Calu3 (cell line): ENCODE measurements at regions not wholly inside any gene's neighbourhood (a gene's known extent, or its start where the extent isn't known, plus 50 kb on each side); places are given as distances from the start of the nearest gene placed in this dataset.

Experiments used
- BruUV-seq: library from RNA; stranded (reverse); fragments of 400-500 nt; replicated peaks from 2 replicates; lab custom pipeline; 2021; lab: Mats Ljungman, UMichigan
- CTCF ChIA-PET: fragments of 300-600 bp; sonication (Branson Sonifier 250); formaldehyde crosslinking; loops from one replicate; lab custom pipeline; 2022; ENCODE audit warnings: antibody characterized with exemption; lab: Charles Lee
- DNase-seq: peaks from one replicate; pipeline ENCODE4 v3.0.0; 2022
- H3K27ac Mint-ChIP-seq: one replicate; pipeline ENCODE4 v1.8.0; 2022; ENCODE audit warnings: mixed read lengths; ENCODE audit not compliant: unreplicated experiment
- H3K27me3 Mint-ChIP-seq: one replicate; pipeline ENCODE4 v1.8.0; 2022; ENCODE audit warnings: mixed read lengths; ENCODE audit not compliant: unreplicated experiment
- H3K36me3 Mint-ChIP-seq: one replicate; pipeline ENCODE4 v1.8.0; 2022; ENCODE audit warnings: mild to moderate bottlenecking, moderate library complexity, mixed read lengths; ENCODE audit not compliant: insufficient read depth, unreplicated experiment
- H3K4me1 Mint-ChIP-seq: one replicate; pipeline ENCODE4 v1.8.0; 2022; ENCODE audit warnings: mild to moderate bottlenecking, low read depth, mixed read lengths; ENCODE audit not compliant: unreplicated experiment
- H3K4me3 Mint-ChIP-seq: one replicate; pipeline ENCODE4 v1.8.0; 2022; ENCODE audit warnings: mild to moderate bottlenecking, low read depth, moderate library complexity, mixed read lengths; ENCODE audit not compliant: unreplicated experiment
- H3K9me3 Mint-ChIP-seq: one replicate; pipeline ENCODE4 v1.8.0; 2022; ENCODE audit warnings: low read depth, mixed read lengths; ENCODE audit not compliant: unreplicated experiment
- intact Hi-C: fragments of 100-400 bp; cut with micrococcal nuclease; formaldehyde crosslinking; loops from one replicate; pipeline ENCODE4 v1.10.0; 2022; ENCODE audit not compliant: unreplicated experiment
- TF ChIP-seq, protein P1 (sequence below): fragments of 200-600 bp; IDR thresholded peaks from one replicate; pipeline ENCODE4 v1.8.0; 2022; ENCODE audit warnings: antibody characterized with exemption; ENCODE audit not compliant: unreplicated experiment

DNA sequence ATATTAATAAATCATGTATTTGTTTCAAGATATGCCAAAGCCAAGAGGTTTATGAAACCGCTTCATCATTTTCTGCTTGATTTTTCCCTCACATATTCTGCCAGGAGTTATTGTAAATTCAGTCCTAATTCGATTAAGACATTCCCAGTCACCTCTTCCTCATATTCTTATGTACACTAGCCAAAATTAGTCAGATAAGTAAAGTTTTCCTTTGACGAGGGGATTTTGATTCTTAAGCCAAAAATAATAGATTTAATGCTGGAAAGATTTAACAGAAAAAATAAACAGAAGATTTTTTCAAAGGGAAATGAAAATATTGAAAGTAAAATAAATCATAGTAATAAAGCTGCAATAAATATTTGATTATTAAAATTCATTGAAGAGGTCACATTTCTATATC is 51.0 kb upstream of the VEGFC start:
- TF ChIP-seq, protein P1, sequence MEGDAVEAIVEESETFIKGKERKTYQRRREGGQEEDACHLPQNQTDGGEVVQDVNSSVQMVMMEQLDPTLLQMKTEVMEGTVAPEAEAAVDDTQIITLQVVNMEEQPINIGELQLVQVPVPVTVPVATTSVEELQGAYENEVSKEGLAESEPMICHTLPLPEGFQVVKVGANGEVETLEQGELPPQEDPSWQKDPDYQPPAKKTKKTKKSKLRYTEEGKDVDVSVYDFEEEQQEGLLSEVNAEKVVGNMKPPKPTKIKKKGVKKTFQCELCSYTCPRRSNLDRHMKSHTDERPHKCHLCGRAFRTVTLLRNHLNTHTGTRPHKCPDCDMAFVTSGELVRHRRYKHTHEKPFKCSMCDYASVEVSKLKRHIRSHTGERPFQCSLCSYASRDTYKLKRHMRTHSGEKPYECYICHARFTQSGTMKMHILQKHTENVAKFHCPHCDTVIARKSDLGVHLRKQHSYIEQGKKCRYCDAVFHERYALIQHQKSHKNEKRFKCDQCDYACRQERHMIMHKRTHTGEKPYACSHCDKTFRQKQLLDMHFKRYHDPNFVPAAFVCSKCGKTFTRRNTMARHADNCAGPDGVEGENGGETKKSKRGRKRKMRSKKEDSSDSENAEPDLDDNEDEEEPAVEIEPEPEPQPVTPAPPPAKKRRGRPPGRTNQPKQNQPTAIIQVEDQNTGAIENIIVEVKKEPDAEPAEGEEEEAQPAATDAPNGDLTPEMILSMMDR, result no peak
- intact Hi-C loops, result no loop called here
- no peak overlapping the region for H3K4me3 Mint-ChIP-seq
- H3K27ac Mint-ChIP-seq, result no peak overlapping the region
- H3K36me3 Mint-ChIP-seq, result no peaks in the 10 kb centered on the region
- CTCF ChIA-PET, result no interaction called here
- BruUV-seq, result no TSS peak
- no peak for DNase-seq
- peaks cover 16% of the 10 kb centered on the region for H3K4me1 Mint-ChIP-seq
- H3K27me3 Mint-ChIP-seq, result no peaks in the 10 kb centered on the region
- no peaks in the 10 kb centered on the region for H3K9me3 Mint-ChIP-seq

DNA sequence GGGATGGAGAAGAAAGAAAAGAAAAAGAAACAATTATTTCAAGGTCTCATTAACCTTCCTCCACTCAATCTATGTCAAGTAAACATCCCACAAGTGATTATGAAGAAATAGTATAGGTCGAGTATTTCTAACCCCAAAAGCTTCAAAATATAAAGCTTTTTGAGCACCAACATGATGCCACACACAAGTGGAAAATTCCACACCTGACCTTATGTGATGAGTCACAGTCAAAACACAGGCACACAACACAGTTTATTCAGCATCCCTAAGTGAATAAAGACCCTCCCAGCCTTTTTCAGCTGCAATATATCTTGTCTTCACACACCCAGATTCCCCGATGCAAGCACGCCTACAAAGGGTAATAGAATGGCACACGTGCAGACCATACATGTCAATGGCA is 51.7 kb upstream of the VEGFC start:
- no peak overlapping the region for H3K4me3 Mint-ChIP-seq
- CTCF ChIA-PET, result interaction anchor here (0.6 kb wide), 1 partner anchor 465 kb away, joined by 3 read pairs; no protein-coding TSS in a partner anchor
- no peaks in the 10 kb centered on the region for H3K9me3 Mint-ChIP-seq
- no peaks in the 10 kb centered on the region for H3K27me3 Mint-ChIP-seq
- H3K4me1 Mint-ChIP-seq, result peaks cover 14% of the 10 kb centered on the region
- no peak for DNase-seq
- TF ChIP-seq, protein P1, result no peak
- BruUV-seq, result no TSS peak
- no peaks in the 10 kb centered on the region for H3K36me3 Mint-ChIP-seq
- intact Hi-C loops, result no loop called here
- no peak overlapping the region for H3K27ac Mint-ChIP-seq

DNA sequence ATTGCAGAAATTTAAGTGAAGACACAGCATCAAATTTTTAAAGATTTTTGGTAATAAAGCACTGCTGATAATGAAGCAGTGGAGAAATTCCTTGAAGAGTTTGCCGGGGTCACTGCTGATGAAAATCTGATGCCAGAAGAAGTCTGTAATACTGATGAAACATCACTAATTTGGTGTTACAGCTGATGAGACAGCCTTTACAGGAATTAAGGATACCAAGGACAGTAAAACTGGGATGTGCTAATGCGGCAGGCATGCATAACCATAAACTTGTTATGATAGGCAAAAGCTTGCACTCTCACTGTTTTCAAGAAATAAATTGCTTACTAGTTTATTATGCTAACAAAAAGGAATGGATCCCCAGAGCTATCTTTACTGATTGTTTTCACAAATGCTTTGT is 52.9 kb upstream of the VEGFC start:
- H3K4me1 Mint-ChIP-seq, result peaks cover 8% of the 10 kb centered on the region
- intact Hi-C loops, result no loop called here
- H3K27ac Mint-ChIP-seq, result no peak overlapping the region
- CTCF ChIA-PET, result no interaction called here
- H3K4me3 Mint-ChIP-seq, result no peak overlapping the region
- TF ChIP-seq, protein P1, result no peak
- no peaks in the 10 kb centered on the region for H3K36me3 Mint-ChIP-seq
- no peaks in the 10 kb centered on the region for H3K27me3 Mint-ChIP-seq
- BruUV-seq, result no TSS peak
- DNase-seq, result no peak
- no peaks in the 10 kb centered on the region for H3K9me3 Mint-ChIP-seq

DNA sequence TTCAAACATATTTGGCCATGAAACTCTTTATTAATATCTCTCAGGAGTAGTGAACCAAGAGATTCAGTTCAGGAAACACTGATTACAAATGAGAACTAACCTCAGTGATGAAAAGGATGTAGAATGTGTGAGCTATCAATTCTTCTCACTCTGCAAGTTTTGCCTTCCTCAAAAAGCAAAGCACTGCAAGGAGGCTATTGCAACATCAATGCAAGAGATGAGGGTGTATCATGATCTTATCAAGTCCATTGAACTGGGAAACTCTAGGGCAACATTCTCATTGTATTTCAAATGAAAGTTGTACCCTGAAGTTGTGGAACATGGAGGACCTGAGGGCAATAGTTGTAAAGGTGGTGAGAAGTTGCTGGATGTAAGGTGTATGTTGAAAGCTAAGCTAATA is 56.4 kb upstream of the VEGFC start:
- DNase-seq, result no peak
- no TSS peak for BruUV-seq
- Mint-ChIP-seq H3K36me3 (no peaks in the 10 kb centered on the region), H3K4me1 (no peaks in the 10 kb centered on the region), H3K9me3 (peaks cover 2% of the 10 kb centered on the region), H3K4me3 (no peak overlapping the region), H3K27me3 (no peaks in the 10 kb centered on the region), H3K27ac (no peak overlapping the region)
- TF ChIP-seq, protein P1, result no peak
- CTCF ChIA-PET, result no interaction called here
- intact Hi-C loops, result no loop called here
